H1 (cell line): ENCODE measurements at regions not wholly inside any gene's neighbourhood (a gene's known extent, or its start where the extent isn't known, plus 50 kb on each side); places are given as distances from the start of the nearest gene placed in this dataset.

ENCODE experiments used
- CTCF ChIA-PET: fragments of 300-600 bp; sonication (Branson Sonifier 250); formaldehyde crosslinking; loops from one replicate; lab custom pipeline; 2021; ENCODE audit not compliant: partially characterized antibody; lab: Charles Lee
- POLR2A ChIA-PET: fragments of 300-600 bp; sonication (Branson Sonifier 250); formaldehyde crosslinking; loops from one replicate; lab custom pipeline; 2021; ENCODE audit warnings: inconsistent platforms; ENCODE audit not compliant: partially characterized antibody; lab: Charles Lee
- DNase-seq, 2 experiments: peaks; one replicate each; pipeline versions ENCODE4 v3.0.0 to v3.0.0-alpha.2; 2010 to 2022; ENCODE audit warnings: low spot score in 2 of 2, low read depth in 1 of 2, mixed read lengths in 1 of 2
- FAIRE-seq: peaks from 2 replicates; lab custom pipeline; 2011; peaks lifted over from hg19 to GRCh38; lab: Jason Lieb, UNC
- H2AFZ ChIP-seq: 2 replicates; pipeline ENCODE4 v1.8.1; 2012; ENCODE audit warnings: low read length, inconsistent platforms
- H2AK5ac ChIP-seq: 2 replicates; pipeline ENCODE4 v1.6.1; 2013; ENCODE audit warnings: low read depth, low read length
- H2BK120ac ChIP-seq: replicated peaks from 2 replicates; pipeline ENCODE3; 2013; ENCODE audit warnings: low read depth, low read length, inconsistent platforms
- H2BK12ac ChIP-seq: 2 replicates; pipeline ENCODE4 v1.6.1; 2013; ENCODE audit warnings: low read depth, low read length
- H2BK15ac ChIP-seq: 2 replicates; pipeline ENCODE4 v1.6.1; 2013; ENCODE audit warnings: low read length
- H2BK20ac ChIP-seq: 2 replicates; pipeline ENCODE4 v1.6.1; 2013; ENCODE audit warnings: low read length
- H2BK5ac ChIP-seq: 2 replicates; pipeline ENCODE4 v1.6.1; 2013; ENCODE audit warnings: low read depth, low read length
- H3K14ac ChIP-seq: 2 replicates; pipeline ENCODE4 v1.6.1; 2013; ENCODE audit warnings: inconsistent platforms; ENCODE audit not compliant: insufficient read length
- H3K18ac ChIP-seq: 2 replicates; pipeline ENCODE4 v1.6.1; 2013; ENCODE audit warnings: low read length; ENCODE audit errors: extremely low read depth
- H3K23ac ChIP-seq: 2 replicates; pipeline ENCODE4 v1.6.1; 2013; ENCODE audit warnings: inconsistent platforms; ENCODE audit not compliant: insufficient read length
- H3K23me2 ChIP-seq: 2 replicates; pipeline ENCODE4 v1.6.1; 2013; ENCODE audit warnings: low read depth, low read length
- H3K27ac ChIP-seq: 2 replicates; pipeline ENCODE4 v1.6.1; 2011; ENCODE audit warnings: low read depth, low read length, inconsistent platforms
- H3K27me3 ChIP-seq, 4 experiments: replicated peaks in 1 of 4; 1 replicate in 1 of 4; 2 replicates in 3 of 4; pipeline versions ENCODE4 v1.6.1 to v1.8.1; 2011 to 2013; ENCODE audit warnings: low read length in 3 of 4, mild to moderate bottlenecking in 3 of 4, inconsistent platforms in 2 of 4, mixed read lengths in 2 of 4, moderate library complexity in 1 of 4; ENCODE audit not compliant: control insufficient read depth in 3 of 4, insufficient read depth in 3 of 4; ENCODE audit errors: extremely low read depth in 1 of 4
- H3K36me3 ChIP-seq, 4 experiments: 2 replicates each; pipeline versions ENCODE4 v1.6.1 to v1.8.1; 2011 to 2013; ENCODE audit warnings: mild to moderate bottlenecking in 4 of 4, low read length in 3 of 4, moderate library complexity in 2 of 4, control low read depth in 1 of 4, inconsistent platforms in 1 of 4; ENCODE audit not compliant: insufficient read depth in 4 of 4, control insufficient read depth in 2 of 4
- H3K4ac ChIP-seq: replicated peaks from 2 replicates; pipeline ENCODE3; 2013; ENCODE audit warnings: low read length, low read depth, mixed read lengths, inconsistent platforms; ENCODE audit not compliant: insufficient read length
- H3K4me1 ChIP-seq, 4 experiments: replicated peaks in 1 of 4; 1 replicate in 1 of 4; 2 replicates in 3 of 4; pipeline versions ENCODE4 v1.6.1 to v1.8.1; 2011 to 2013; ENCODE audit warnings: low read length in 3 of 4, inconsistent platforms in 2 of 4, mixed read lengths in 1 of 4; ENCODE audit not compliant: insufficient read depth in 4 of 4, control insufficient read depth in 3 of 4
- H3K4me2 ChIP-seq, 2 experiments: 2 replicates each; pipeline versions ENCODE4 v1.6.1 to v1.8.1; 2011 to 2013; ENCODE audit warnings: low read depth in 2 of 2, low read length in 2 of 2, control low read depth in 1 of 2, inconsistent platforms in 1 of 2, mild to moderate bottlenecking in 1 of 2; ENCODE audit not compliant: insufficient read depth in 1 of 2
- H3K4me3 ChIP-seq, 4 experiments: fragments of 200-600, 300-600 bp in 1 of 4; sonication (generic), shearing (Covaris generic), sonication (Bioruptor Twin) in 1 of 4; 2 replicates each; pipeline versions ENCODE4 v1.5.1 to v1.8.1; 2011 to 2016; ENCODE audit warnings: low read length in 4 of 4, low read depth in 3 of 4, control low read depth in 2 of 4, inconsistent platforms in 2 of 4, mild to moderate bottlenecking in 2 of 4, mixed read lengths in 1 of 4, moderate library complexity in 1 of 4; ENCODE audit not compliant: insufficient read depth in 2 of 4; ENCODE audit errors: extremely low read depth in 1 of 4
- H3K56ac ChIP-seq: replicated peaks from 2 replicates; pipeline ENCODE3; 2013; ENCODE audit warnings: low read depth, mild to moderate bottlenecking, mixed read lengths, low read length, inconsistent platforms; ENCODE audit not compliant: insufficient read length
- H3K79me1 ChIP-seq: 2 replicates; pipeline ENCODE4 v1.6.1; 2013; ENCODE audit warnings: low read depth, low read length, control low read depth
- H3K79me2 ChIP-seq, 2 experiments: 2 replicates each; pipeline versions ENCODE4 v1.6.1 to v1.8.1; 2012 to 2013; ENCODE audit warnings: low read length in 2 of 2, mild to moderate bottlenecking in 2 of 2, inconsistent platforms in 1 of 2; ENCODE audit not compliant: insufficient read depth in 2 of 2, control insufficient read depth in 1 of 2
- H3K9ac ChIP-seq, 4 experiments: replicated peaks in 1 of 4; 1 replicate in 1 of 4; 2 replicates in 3 of 4; pipeline versions ENCODE4 v1.6.1 to v1.8.1; 2011 to 2013; ENCODE audit warnings: low read depth in 3 of 4, low read length in 3 of 4, control low read depth in 2 of 4, mild to moderate bottlenecking in 2 of 4, moderate library complexity in 2 of 4, inconsistent platforms in 1 of 4; ENCODE audit errors: extremely low read depth in 1 of 4
- H3K9me3 ChIP-seq, 2 experiments: 2 replicates each; pipeline versions ENCODE4 v1.6.1 to v1.8.1; 2012 to 2013; ENCODE audit warnings: mild to moderate bottlenecking in 2 of 2, moderate library complexity in 2 of 2, control low read depth in 1 of 2, inconsistent platforms in 1 of 2, low read depth in 1 of 2, low read length in 1 of 2, mixed read lengths in 1 of 2; ENCODE audit not compliant: insufficient read depth in 2 of 2
- H4K20me1 ChIP-seq, 2 experiments: replicated peaks in 1 of 2; 2 replicates each; pipeline versions ENCODE3 to v1.8.1; 2011 to 2013; ENCODE audit warnings: inconsistent platforms in 2 of 2, low read length in 2 of 2, mild to moderate bottlenecking in 1 of 2; ENCODE audit not compliant: insufficient read depth in 2 of 2, control insufficient read depth in 1 of 2
- H4K5ac ChIP-seq: 2 replicates; pipeline ENCODE4 v1.6.1; 2013; ENCODE audit warnings: low read length, low read depth, mixed read lengths, inconsistent platforms; ENCODE audit not compliant: insufficient read length
- H4K8ac ChIP-seq: 2 replicates; pipeline ENCODE4 v1.8.0; 2013; ENCODE audit warnings: mild to moderate bottlenecking, moderate library complexity, low read length, inconsistent platforms; ENCODE audit not compliant: insufficient read depth; ENCODE audit errors: extremely low read depth
- H4K91ac ChIP-seq: replicated peaks from 2 replicates; pipeline ENCODE3; 2013; ENCODE audit warnings: low read length, mixed read lengths, inconsistent platforms; ENCODE audit not compliant: insufficient read length
- CTBP2 ChIP-seq: IDR thresholded peaks from 2 replicates; pipeline ENCODE4 v1.7.0; 2011; ENCODE audit warnings: borderline replicate concordance, mild to moderate bottlenecking, moderate library complexity, mixed read lengths, low read length; ENCODE audit not compliant: insufficient read depth, insufficient read length
- WGBS, 2 experiments: shearing (Covaris generic) in 1 of 2; methylation state at CpG; one replicate each; pipeline versions ENCODE4 v1.1.6 to v1.1.7; 2013 to 2015; ENCODE audit warnings: low lambda C conversion rate in 2 of 2, mixed read lengths in 2 of 2, inconsistent platforms in 1 of 2, low coverage in 1 of 2, missing lambda C conversion rate in 1 of 2; ENCODE audit not compliant: insufficient replicate concordance in 2 of 2, insufficient coverage in 1 of 2, insufficient read length in 1 of 2; ENCODE audit errors: extremely low coverage in 1 of 2, missing lambda C conversion rate in 1 of 2; 5-methylcytosine and 5-hydroxymethylcytosine counted together

- no peak overlapping the region for H4K5ac ChIP-seq
- peak overlapping the region; percentile 82 for H3K4ac ChIP-seq
- H3K18ac ChIP-seq, result no peak overlapping the region
- no peak overlapping the region for H3K23ac ChIP-seq
- no peak overlapping the region for H3K56ac ChIP-seq
- H2BK12ac ChIP-seq, result no peak overlapping the region
- peaks cover 0 to 1% of the 10 kb centered on the region in 2 experiments for H4K20me1 ChIP-seq
- WGBS, 2 experiments, result 56% methylated on average over 3 of the region's 3 CpGs; no CpG with 5 or more reads in 1 of the 2 experiments
- H3K36me3 ChIP-seq, result no peaks in the 10 kb centered on the region
- H3K14ac ChIP-seq, result no peak overlapping the region
- H2AK5ac ChIP-seq, result no peak overlapping the region
- ChIA-PET CTCF (interaction anchor here (0.6 to 6.9 kb wide), 14 partner anchors 10 to 340 kb away, joined by 3 to 82 read pairs (median 4); no protein-coding TSS in a partner anchor), POLR2A (no interaction called here)
- no peaks in the 10 kb centered on the region for H3K9me3 ChIP-seq
- H2AFZ ChIP-seq, result 0 out of 2 replicates have a peak overlapping the region, but pooled peaks have one; percentile 35
- no peaks in the 10 kb centered on the region for H3K79me2 ChIP-seq
- H4K8ac ChIP-seq, result no peak overlapping the region
- no peaks in the 10 kb centered on the region for H3K27me3 ChIP-seq
- H3K23me2 ChIP-seq, result no peaks in the 10 kb centered on the region
- H2BK20ac ChIP-seq, result no peak overlapping the region
- no peak overlapping the region for H2BK15ac ChIP-seq
- H3K9ac ChIP-seq, result no peak overlapping the region
- H4K91ac ChIP-seq, result peak overlapping the region; percentile 48
- FAIRE-seq (no peak), DNase-seq (no peak)
- no peak overlapping the region for H2BK120ac ChIP-seq
- no peaks in the 10 kb centered on the region for H3K79me1 ChIP-seq
- H3K4me2 ChIP-seq, result no peak overlapping the region
- H3K4me1 ChIP-seq, result peaks cover 0 to 10% (median 1%) of the 10 kb centered on the region in 4 experiments; a peak in 2 of 7 replicates
- H3K4me3 ChIP-seq, result no peak overlapping the region
- H3K27ac ChIP-seq, result no peak overlapping the region
- no peak overlapping the region for H2BK5ac ChIP-seq
- no peak for TF ChIP-seq CTBP2
Measured at GRCh38 chr1:101136271-101136670, 100.5 kb upstream of the S1PR1 start.
